ENCODE measurements at regions not wholly inside any gene's neighbourhood (a gene's known extent, or its start where the extent isn't known, plus 50 kb on each side); places are given as distances from the start of the nearest gene placed in this dataset.
A peak's percentile ranks its signal among the peaks of the same experiment; 100 is the strongest.

DNA sequence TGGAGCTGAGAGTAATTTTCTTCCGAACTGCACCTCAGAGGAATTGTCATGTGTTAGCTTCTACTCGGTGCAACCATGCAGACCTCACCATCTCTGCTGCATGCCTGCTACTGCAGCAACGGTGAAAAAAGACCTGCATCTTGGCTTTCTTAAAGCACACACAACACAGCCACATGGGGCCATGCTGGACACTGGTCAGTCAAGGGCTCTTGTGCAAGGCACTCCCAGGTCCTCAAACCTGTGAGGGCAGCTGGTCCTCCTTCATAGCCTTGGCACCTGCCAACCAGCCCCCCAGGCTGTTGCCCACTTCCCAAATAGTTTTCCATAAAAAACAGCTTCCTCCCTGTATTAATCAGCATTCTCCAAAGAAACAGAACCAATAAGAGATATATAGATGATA lies 113.5 kb upstream of the TEX51 start:
- Histone ChIP-seq H2BK12ac (ENCODE audit: low read length in 2 of 2) (no peak overlapping the region), H3K23ac (ENCODE audit: low read length in 2 of 2) (no peak overlapping the region), H4K8ac (ENCODE audit: low read length) (no peak overlapping the region), H3K18ac (ENCODE audit: low read depth in 1 of 2, low read length in 2 of 2) (no peak overlapping the region), H3K36me3 (ENCODE audit: control insufficient read depth in 1 of 2, insufficient read depth in 2 of 2, low read depth in 1 of 2, low read length in 2 of 2) (no peaks in the 10 kb centered on the region), H3K27me3 (ENCODE audit: control insufficient read depth in 1 of 2, insufficient read depth in 1 of 2, low read length in 2 of 2) (peaks cover 8 to 34% of the 10 kb centered on the region in 2 experiments), H2AK5ac (ENCODE audit: low read length, severe bottlenecking) (no peak overlapping the region), H3K4me2 (ENCODE audit: low read length, poor library complexity, severe bottlenecking) (no peak overlapping the region), H3K4ac (ENCODE audit: low read depth in 1 of 2, low read length in 2 of 2) (no peak overlapping the region), H3K79me1 (replicated peaks; ENCODE audit: low read length, poor library complexity, severe bottlenecking) (no peaks in the 10 kb centered on the region), H2BK120ac (ENCODE audit: low read depth, low read length) (no peak overlapping the region), H2AFZ (ENCODE audit: low read depth, low read length) (no peak overlapping the region), H3K4me3 (ENCODE audit: insufficient read depth in 1 of 2, low read depth in 1 of 2, low read length in 2 of 2) (no peak overlapping the region), H3K4me1 (ENCODE audit: control insufficient read depth, insufficient read depth, low read depth, low read length) (no peaks in the 10 kb centered on the region), H3K27ac (ENCODE audit: low read length, poor library complexity, severe bottlenecking) (no peak overlapping the region), H3K9ac (ENCODE audit: low read length) (no peak overlapping the region), H2BK15ac (ENCODE audit: low read depth, poor library complexity, severe bottlenecking) (no peak overlapping the region), H3K9me3 (ENCODE audit: control insufficient read depth, low read length) (peaks cover 4% of the 10 kb centered on the region), H3K14ac (ENCODE audit: low read length in 2 of 2) (peak overlapping the region in 1 of 2 experiments; percentile 33), H4K91ac (ENCODE audit: low read length) (no peak overlapping the region), H2BK5ac (ENCODE audit: low read depth, low read length, poor library complexity, severe bottlenecking) (no peak overlapping the region)
- DNase-seq: no peak
- 76% methylated on average over 3 of the region's 3 CpGs for WGBS

DNA sequence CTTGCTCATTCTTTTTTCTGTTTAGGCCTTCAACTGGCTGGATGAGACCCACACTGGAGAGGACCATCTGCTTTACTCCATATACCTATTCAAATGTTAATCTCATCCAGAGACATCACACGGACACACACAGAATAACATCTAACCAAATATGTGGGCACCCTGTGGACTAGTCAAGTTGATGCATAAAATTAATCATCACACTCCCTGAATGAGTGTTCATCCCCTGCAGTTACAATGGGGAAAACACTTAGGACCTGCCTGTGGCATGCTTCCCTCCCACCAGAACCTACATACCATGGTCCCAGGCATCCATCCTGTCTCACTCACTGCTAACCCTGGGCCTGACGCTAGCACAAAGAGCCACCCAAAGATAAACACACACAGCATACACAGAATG lies 112.8 kb upstream of the TEX51 start:
- Histone ChIP-seq H3K36me3 (ENCODE audit: control insufficient read depth in 1 of 2, insufficient read depth in 2 of 2, low read depth in 1 of 2, low read length in 2 of 2) (no peaks in the 10 kb centered on the region), H3K27ac (ENCODE audit: low read length, poor library complexity, severe bottlenecking) (no peak overlapping the region), H4K8ac (ENCODE audit: low read length) (no peak overlapping the region), H3K79me1 (replicated peaks; ENCODE audit: low read length, poor library complexity, severe bottlenecking) (no peaks in the 10 kb centered on the region), H3K18ac (ENCODE audit: low read depth in 1 of 2, low read length in 2 of 2) (no peak overlapping the region), H4K91ac (ENCODE audit: low read length) (no peak overlapping the region), H3K23ac (ENCODE audit: low read length in 2 of 2) (no peak overlapping the region), H3K9ac (ENCODE audit: low read length) (no peak overlapping the region), H2BK15ac (ENCODE audit: low read depth, poor library complexity, severe bottlenecking) (no peak overlapping the region), H2BK120ac (ENCODE audit: low read depth, low read length) (no peak overlapping the region), H3K14ac (ENCODE audit: low read length in 2 of 2) (no peak overlapping the region), H3K4me3 (ENCODE audit: insufficient read depth in 1 of 2, low read depth in 1 of 2, low read length in 2 of 2) (no peak overlapping the region), H2AFZ (ENCODE audit: low read depth, low read length) (no peak overlapping the region), H3K27me3 (ENCODE audit: control insufficient read depth in 1 of 2, insufficient read depth in 1 of 2, low read length in 2 of 2) (peaks cover 6 to 29% of the 10 kb centered on the region in 2 experiments), H2BK12ac (ENCODE audit: low read length in 2 of 2) (no peak overlapping the region), H2AK5ac (ENCODE audit: low read length, severe bottlenecking) (no peak overlapping the region), H3K9me3 (ENCODE audit: control insufficient read depth, low read length) (peaks cover 4% of the 10 kb centered on the region), H3K4me1 (ENCODE audit: control insufficient read depth, insufficient read depth, low read depth, low read length) (no peaks in the 10 kb centered on the region), H3K4ac (ENCODE audit: low read depth in 1 of 2, low read length in 2 of 2) (no peak overlapping the region), H2BK5ac (ENCODE audit: low read depth, low read length, poor library complexity, severe bottlenecking) (no peak overlapping the region), H3K4me2 (ENCODE audit: low read length, poor library complexity, severe bottlenecking) (no peak overlapping the region)
- no peak for DNase-seq
- WGBS: 98% methylated on average over 2 of the region's 2 CpGs

- Histone ChIP-seq H3K18ac (ENCODE audit: low read depth in 1 of 2, low read length in 2 of 2) (no peak overlapping the region), H3K36me3 (ENCODE audit: control insufficient read depth in 1 of 2, insufficient read depth in 2 of 2, low read depth in 1 of 2, low read length in 2 of 2) (no peaks in the 10 kb centered on the region)
- WGBS: 91% methylated on average over 4 of the region's 4 CpGs
These were observed 111.9 kb upstream of the TEX51 start for GRCh38 chr2:126786765-126787164.

DNA sequence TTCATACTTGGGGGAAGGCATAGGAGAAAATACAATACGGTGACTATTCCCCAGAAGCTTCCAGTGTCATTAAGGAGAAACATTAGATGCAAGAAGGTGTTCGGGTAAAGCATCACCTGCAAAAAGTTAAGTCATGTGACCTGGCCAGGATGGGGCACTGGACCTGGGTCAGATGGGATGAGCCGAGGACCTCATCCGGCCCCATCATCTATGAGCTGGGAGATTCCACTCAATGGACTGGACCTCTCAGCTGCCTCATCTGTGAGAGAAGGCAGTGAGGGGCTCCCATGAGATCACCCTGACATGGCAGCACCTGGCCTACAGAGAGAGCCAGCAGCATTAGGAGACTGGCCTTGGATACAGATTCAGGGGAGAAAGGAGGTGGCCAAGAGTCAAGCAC lies 111.4 kb upstream of the TEX51 start:
- Histone ChIP-seq H3K9ac (ENCODE audit: low read length) (no peak overlapping the region), H3K23ac (ENCODE audit: low read length in 2 of 2) (no peak overlapping the region), H3K4ac (ENCODE audit: low read depth in 1 of 2, low read length in 2 of 2) (no peak overlapping the region), H3K27me3 (ENCODE audit: control insufficient read depth in 1 of 2, insufficient read depth in 1 of 2, low read length in 2 of 2) (peaks cover 6 to 28% of the 10 kb centered on the region in 2 experiments), H2BK12ac (ENCODE audit: low read length in 2 of 2) (no peak overlapping the region), H4K91ac (ENCODE audit: low read length) (no peak overlapping the region), H2BK15ac (ENCODE audit: low read depth, poor library complexity, severe bottlenecking) (no peak overlapping the region), H3K79me1 (replicated peaks; ENCODE audit: low read length, poor library complexity, severe bottlenecking) (no peaks in the 10 kb centered on the region), H2BK5ac (ENCODE audit: low read depth, low read length, poor library complexity, severe bottlenecking) (no peak overlapping the region), H3K18ac (ENCODE audit: low read depth in 1 of 2, low read length in 2 of 2) (no peak overlapping the region), H3K4me2 (ENCODE audit: low read length, poor library complexity, severe bottlenecking) (no peak overlapping the region), H3K36me3 (ENCODE audit: control insufficient read depth in 1 of 2, insufficient read depth in 2 of 2, low read depth in 1 of 2, low read length in 2 of 2) (no peaks in the 10 kb centered on the region), H2AK5ac (ENCODE audit: low read length, severe bottlenecking) (no peak overlapping the region), H4K8ac (ENCODE audit: low read length) (no peak overlapping the region), H3K4me3 (ENCODE audit: insufficient read depth in 1 of 2, low read depth in 1 of 2, low read length in 2 of 2) (no peak overlapping the region), H3K4me1 (ENCODE audit: control insufficient read depth, insufficient read depth, low read depth, low read length) (no peaks in the 10 kb centered on the region), H3K27ac (ENCODE audit: low read length, poor library complexity, severe bottlenecking) (no peak overlapping the region), H3K14ac (ENCODE audit: low read length in 2 of 2) (no peak overlapping the region), H2BK120ac (ENCODE audit: low read depth, low read length) (no peak overlapping the region), H2AFZ (ENCODE audit: low read depth, low read length) (no peak overlapping the region), H3K9me3 (ENCODE audit: control insufficient read depth, low read length) (peaks cover 4% of the 10 kb centered on the region)
- WGBS: 95% methylated on average over 4 of the region's 4 CpGs
- no peak for DNase-seq

More at GRCh38 chr2:126786765-126787164, 111.9 kb upstream of the TEX51 start:
- H2BK5ac ChIP-seq (ENCODE audit: low read depth, low read length, poor library complexity, severe bottlenecking): no peak overlapping the region
- no peak overlapping the region for H2BK12ac ChIP-seq (ENCODE audit: low read length in 2 of 2)
- H2BK120ac ChIP-seq (ENCODE audit: low read depth, low read length): no peak overlapping the region
- H3K4me2 ChIP-seq (ENCODE audit: low read length, poor library complexity, severe bottlenecking): no peak overlapping the region
- no peak overlapping the region for H4K8ac ChIP-seq (ENCODE audit: low read length)
- no peak overlapping the region for H3K4ac ChIP-seq (ENCODE audit: low read depth in 1 of 2, low read length in 2 of 2)
- DNase-seq: no peak
- peaks cover 4% of the 10 kb centered on the region for H3K9me3 ChIP-seq (ENCODE audit: control insufficient read depth, low read length)
- no peak overlapping the region for H3K4me3 ChIP-seq (ENCODE audit: insufficient read depth in 1 of 2, low read depth in 1 of 2, low read length in 2 of 2)
- no peak overlapping the region for H4K91ac ChIP-seq (ENCODE audit: low read length)
- no peaks in the 10 kb centered on the region for H3K79me1 ChIP-seq (replicated peaks; ENCODE audit: low read length, poor library complexity, severe bottlenecking)
- no peak overlapping the region for H3K23ac ChIP-seq (ENCODE audit: low read length in 2 of 2)
- H3K4me1 ChIP-seq (ENCODE audit: control insufficient read depth, insufficient read depth, low read depth, low read length): no peaks in the 10 kb centered on the region
- H2BK15ac ChIP-seq (ENCODE audit: low read depth, poor library complexity, severe bottlenecking): no peak overlapping the region
- no peak overlapping the region for H2AFZ ChIP-seq (ENCODE audit: low read depth, low read length)
- peaks cover 6 to 31% of the 10 kb centered on the region in 2 experiments for H3K27me3 ChIP-seq (ENCODE audit: control insufficient read depth in 1 of 2, insufficient read depth in 1 of 2, low read length in 2 of 2)
- no peak overlapping the region for H3K27ac ChIP-seq (ENCODE audit: low read length, poor library complexity, severe bottlenecking)
- no peak overlapping the region for H3K9ac ChIP-seq (ENCODE audit: low read length)
- H2AK5ac ChIP-seq (ENCODE audit: low read length, severe bottlenecking): no peak overlapping the region
- no peak overlapping the region for H3K14ac ChIP-seq (ENCODE audit: low read length in 2 of 2)
